ENCODE measurements at regions not wholly inside any gene's neighbourhood (a gene's known extent, or its start where the extent isn't known, plus 50 kb on each side); places are given as distances from the start of the nearest gene placed in this dataset.
"Not testable (repeated sequence)": the region's sequence is repeated elsewhere in the genome, so short reads cannot be mapped to it uniquely, and the experiment has no call there.

DNA sequence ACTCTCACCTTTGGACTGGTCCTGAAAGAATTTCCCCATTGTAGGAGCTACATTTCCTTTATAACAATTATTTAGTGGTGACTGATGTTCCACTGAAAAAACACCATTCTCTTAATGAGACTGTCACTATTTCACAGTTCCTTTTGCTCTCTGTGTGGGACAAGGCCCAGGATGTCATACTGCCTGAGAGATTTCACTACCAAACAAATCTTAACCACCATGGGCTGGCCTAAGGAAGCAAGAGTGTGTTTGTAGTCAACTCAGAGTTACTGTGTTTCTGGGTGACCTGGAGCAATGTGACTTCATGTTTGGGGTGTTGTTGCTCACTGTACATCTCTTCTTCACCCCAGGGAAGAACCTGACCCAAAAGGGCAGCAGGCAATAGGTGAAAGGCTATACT lies 50.1 kb upstream of the ZNF608 start:
- FAIRE-seq: no peak

DNA sequence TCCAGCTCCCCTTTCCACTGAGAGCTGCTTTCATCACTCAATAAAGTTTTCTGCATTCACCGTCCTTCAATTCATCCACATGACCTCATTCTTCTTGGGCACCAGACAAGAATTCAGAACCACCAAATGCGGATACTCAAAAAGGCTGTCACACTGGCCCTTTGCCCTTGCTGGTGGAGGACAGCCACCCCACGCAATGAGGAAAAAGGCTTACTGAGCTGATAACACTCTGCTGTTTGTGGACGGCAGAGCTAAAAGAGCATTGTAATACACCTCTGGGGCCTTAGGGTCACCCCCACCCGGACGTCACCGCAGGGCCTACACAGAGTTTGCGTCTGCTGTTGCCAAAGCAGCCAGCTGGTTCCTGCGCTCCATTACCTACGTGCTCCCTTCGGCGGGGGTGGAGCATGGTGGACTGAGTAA lies 51.2 kb upstream of the ZNF608 start:
- DNase-seq (ENCODE audit: low spot score) (no peak), FAIRE-seq (no peak)

More for the DNA sequence above, 50.1 kb upstream of the ZNF608 start:
- DNase-seq (ENCODE audit: low spot score): no peak

DNA sequence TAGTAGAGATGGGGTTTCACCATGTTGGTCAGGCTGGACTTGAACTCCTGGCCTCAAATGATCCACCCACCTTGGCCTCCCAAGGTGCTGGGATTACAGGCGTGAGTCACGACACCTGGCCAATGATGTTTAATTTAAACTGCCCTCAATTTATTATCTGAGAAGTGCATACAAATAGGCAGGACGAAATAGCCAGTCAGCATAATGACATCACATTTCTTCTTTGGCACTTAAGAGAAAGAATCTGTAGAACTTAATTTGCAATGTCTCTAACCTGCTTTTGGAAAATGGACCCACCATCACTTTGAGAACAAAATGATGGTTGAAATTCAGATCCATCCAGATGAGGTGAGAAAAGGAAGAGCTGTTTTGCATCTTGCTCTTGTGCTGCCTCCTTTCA lies 52.5 kb upstream of the ZNF608 start:
- DNase-seq (ENCODE audit: low spot score): no peak
- FAIRE-seq: no peak

GRCh38 chr5:124801551-124801950 lies 55.1 kb upstream of the ZNF608 start:
- no peak for DNase-seq (ENCODE audit: low spot score)

GRCh38 chr5:124803617-124804323 lies 57.3 kb upstream of the ZNF608 start:
- FAIRE-seq (no peak), DNase-seq (ENCODE audit: low spot score) (no peak)

More at GRCh38 chr5:124801551-124801950, 55.1 kb upstream of the ZNF608 start:
- no peak for FAIRE-seq

- DNase-seq (ENCODE audit: low spot score): no peak
- no peak for FAIRE-seq
Observed at GRCh38 chr5:124806026-124806372, 59.6 kb upstream of the ZNF608 start.

GRCh38 chr5:124806373-124807077 lies 60.1 kb upstream of the ZNF608 start:
- DNase-seq (ENCODE audit: low spot score): peak; percentile 82
- FAIRE-seq: no peak

GRCh38 chr5:124808842-124809268 lies 62.4 kb upstream of the ZNF608 start:
- no peak for FAIRE-seq

GRCh38 chr5:124810396-124811006 lies 64.1 kb upstream of the ZNF608 start:
- FAIRE-seq (no peak), DNase-seq (ENCODE audit: low spot score) (no peak)

More at GRCh38 chr5:124808842-124809268, 62.4 kb upstream of the ZNF608 start:
- no peak for DNase-seq (ENCODE audit: low spot score)

DNA sequence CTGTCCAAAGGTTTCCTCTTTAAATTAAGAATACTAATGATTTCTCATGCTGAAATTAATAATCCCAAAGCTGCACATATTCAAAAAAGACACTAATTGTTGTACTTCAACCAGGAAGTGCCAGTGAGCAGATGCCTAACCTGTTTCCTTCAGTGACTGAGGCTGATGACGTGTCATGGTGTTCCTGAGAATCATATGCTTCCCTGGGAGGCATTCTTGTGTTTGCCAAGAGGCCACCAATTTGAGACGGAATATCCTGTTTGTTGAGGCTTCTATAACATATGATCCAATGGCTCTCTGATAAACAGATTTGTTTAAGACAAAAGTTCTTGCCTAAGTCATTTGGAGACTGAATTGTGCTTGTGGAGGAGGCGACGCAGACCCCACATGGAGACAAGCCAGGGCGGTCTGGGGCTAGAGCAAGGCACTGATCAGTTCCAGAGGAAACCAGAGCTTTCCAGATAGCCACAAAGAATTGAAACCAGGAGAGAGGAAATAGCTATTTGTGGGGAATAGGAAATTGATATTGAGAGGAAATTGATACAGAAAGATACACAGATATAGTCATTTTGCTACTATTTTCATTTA lies 66.4 kb upstream of the ZNF608 start:
- DNase-seq (ENCODE audit: low spot score) (no peak), FAIRE-seq (no peak)

- FAIRE-seq: no peak
- no peak for DNase-seq (ENCODE audit: low spot score)
Observed at GRCh38 chr5:124816381-124816780, 69.9 kb upstream of the ZNF608 start.

- FAIRE-seq: no peak
Observed at GRCh38 chr5:124819201-124819600, 72.8 kb upstream of the ZNF608 start.

GRCh38 chr5:124822647-124823046 lies 76.2 kb upstream of the ZNF608 start:
- DNase-seq (ENCODE audit: low spot score) (no peak), FAIRE-seq (no peak)

More at GRCh38 chr5:124819201-124819600, 72.8 kb upstream of the ZNF608 start:
- DNase-seq (ENCODE audit: low spot score): no peak

GRCh38 chr5:124823380-124823779 lies 76.9 kb upstream of the ZNF608 start:
- peak; percentile 35 for FAIRE-seq
- DNase-seq (ENCODE audit: low spot score): no peak

- DNase-seq (ENCODE audit: low spot score) (peak; percentile 8), FAIRE-seq (no peak)
Observed at GRCh38 chr5:124824637-124825158, 78.3 kb upstream of the ZNF608 start.

GRCh38 chr5:124825250-124825982 lies 79.0 kb upstream of the ZNF608 start:
- FAIRE-seq: no peak
- DNase-seq (ENCODE audit: low spot score): no peak

- no peak for FAIRE-seq
- DNase-seq (ENCODE audit: low spot score): no peak
Observed at GRCh38 chr5:124825983-124826337, 79.5 kb upstream of the ZNF608 start.

DNA sequence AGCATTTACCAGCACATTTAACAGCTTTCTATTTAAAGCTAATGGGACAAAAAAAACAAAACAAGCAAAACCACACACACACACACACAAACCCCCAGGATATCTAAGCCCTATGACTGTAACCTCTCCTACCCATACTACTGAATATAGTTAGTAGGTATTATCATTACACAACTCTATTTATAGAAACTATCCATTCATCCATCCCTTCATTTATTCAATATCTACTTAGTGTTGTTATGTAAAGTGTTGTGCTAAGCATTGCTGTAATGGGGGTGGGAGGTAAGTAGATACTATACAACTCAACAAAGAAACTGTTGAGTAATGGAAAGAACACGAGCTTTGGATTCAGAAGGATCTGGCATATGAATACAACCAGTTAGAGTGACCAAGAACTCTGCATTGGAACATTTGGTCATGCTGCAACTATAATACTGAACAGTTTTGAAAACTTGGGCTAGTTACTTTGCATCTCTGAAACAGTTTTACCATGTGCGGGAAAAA lies 82.3 kb upstream of the ZNF608 start:
- no peak for FAIRE-seq
- no peak for DNase-seq (ENCODE audit: low spot score)

DNA sequence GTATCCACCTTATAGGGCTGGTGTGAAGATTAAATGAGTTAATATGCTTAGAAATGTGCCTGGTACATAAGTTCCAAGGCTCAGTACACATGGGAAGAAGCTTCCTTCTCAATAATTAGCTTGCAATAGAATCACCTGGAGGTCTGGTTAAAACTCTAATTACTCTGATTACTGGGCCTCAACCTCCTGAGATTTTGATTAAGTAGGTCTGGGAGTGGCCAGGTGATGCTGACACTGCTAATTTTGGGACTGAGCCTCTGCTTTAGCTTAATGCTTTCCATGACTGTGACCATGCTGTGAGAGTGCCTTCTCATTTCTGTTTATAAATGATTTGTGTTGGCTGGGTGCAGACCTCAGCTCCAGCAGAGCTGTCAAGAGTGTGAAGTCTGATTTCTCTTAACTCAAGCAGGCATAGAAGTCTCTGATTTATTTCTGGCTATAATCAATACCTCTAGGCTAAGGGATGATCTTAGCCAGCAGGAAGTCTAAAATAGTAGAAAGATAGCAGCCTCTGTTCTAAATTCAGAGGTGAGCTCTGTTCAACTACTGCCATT lies 85.3 kb upstream of the ZNF608 start:
- FAIRE-seq (no peak), DNase-seq (ENCODE audit: low spot score) (no peak)

GRCh38 chr5:124832510-124832909 lies 86.1 kb upstream of the ZNF608 start:
- FAIRE-seq (no peak), DNase-seq (ENCODE audit: low spot score) (no peak)

DNA sequence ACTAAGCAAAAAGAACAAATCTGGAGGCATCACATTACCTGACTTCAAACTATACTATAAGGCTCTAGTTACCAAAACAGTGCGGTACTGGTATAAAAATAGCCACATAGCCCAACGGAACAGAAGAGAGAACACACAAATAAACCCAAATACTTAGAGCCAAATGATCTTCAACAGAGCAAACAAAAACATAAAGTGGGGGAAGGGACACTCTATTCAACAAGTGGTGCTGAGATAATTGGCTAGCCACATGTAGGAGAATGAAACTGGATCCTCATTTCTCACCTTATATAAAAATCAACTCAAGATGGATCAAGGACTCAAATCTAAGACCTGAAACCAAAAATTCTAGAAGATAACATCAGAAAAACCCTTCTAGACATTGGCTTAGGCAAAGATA lies 89.9 kb upstream of the ZNF608 start:
- DNase-seq (ENCODE audit: low spot score); FAIRE-seq: not testable (repeated sequence)

Data from urothelium cell line (cell line).